Ascending aorta (tissue), 2 donors: ENCODE measurements at regions not wholly inside any gene's neighbourhood (a gene's known extent, or its start where the extent isn't known, plus 50 kb on each side); places are given as distances from the start of the nearest gene placed in this dataset.
A peak's percentile ranks its signal among the peaks of the same experiment; 100 is the strongest.

Source experiments
- DNase-seq, 2 donors: peaks; one replicate each; pipeline ENCODE4 v3.0.0-alpha.2; 2019; ENCODE audit warnings: low spot score in 2 of 2
- H3K27ac ChIP-seq, 2 donors: fragments of 200-600 bp; sonication (generic); one replicate each; pipeline ENCODE4 v1.5.1; 2016 to 2017; ENCODE audit warnings: mild to moderate bottlenecking in 1 of 2
- H3K27me3 ChIP-seq: fragments of 200-600 bp; sonication (generic); one replicate; pipeline ENCODE4 v1.5.1; 2017
- H3K36me3 ChIP-seq, 2 donors: fragments of 200-600 bp; sonication (generic); one replicate each; pipeline ENCODE4 v1.5.1; 2016
- H3K4me1 ChIP-seq, 2 donors: fragments of 200-600 bp; sonication (generic); one replicate each; pipeline ENCODE4 v1.5.1; 2016 to 2017; ENCODE audit warnings: mild to moderate bottlenecking in 1 of 2
- H3K4me3 ChIP-seq, 2 donors: fragments of 200-600 bp; sonication (generic); one replicate each; pipeline ENCODE4 v1.5.1; 2016 to 2017; ENCODE audit warnings: mild to moderate bottlenecking in 1 of 2
- H3K9me3 ChIP-seq, 2 donors: fragments of 200-600 bp; sonication (generic); one replicate each; pipeline ENCODE4 v1.5.1; 2016
- intact Hi-C: fragments of 100-400 bp; cut with DNase I; formaldehyde crosslinking; loops from one replicate; pipeline ENCODE4 v1.15.1; 2023
- TF ChIP-seq, protein P1 (sequence below), 3 experiments: fragments of 200-600 bp in 2 of 3; fragments of 450-650 bp in 1 of 3; sonication (generic) in 2 of 3; IDR thresholded peaks; one replicate each; pipeline ENCODE4 v1.5.1; 2016 to 2019; ENCODE audit warnings: antibody characterized with exemption in 3 of 3, mild to moderate bottlenecking in 1 of 3, moderate library complexity in 1 of 3

DNA sequence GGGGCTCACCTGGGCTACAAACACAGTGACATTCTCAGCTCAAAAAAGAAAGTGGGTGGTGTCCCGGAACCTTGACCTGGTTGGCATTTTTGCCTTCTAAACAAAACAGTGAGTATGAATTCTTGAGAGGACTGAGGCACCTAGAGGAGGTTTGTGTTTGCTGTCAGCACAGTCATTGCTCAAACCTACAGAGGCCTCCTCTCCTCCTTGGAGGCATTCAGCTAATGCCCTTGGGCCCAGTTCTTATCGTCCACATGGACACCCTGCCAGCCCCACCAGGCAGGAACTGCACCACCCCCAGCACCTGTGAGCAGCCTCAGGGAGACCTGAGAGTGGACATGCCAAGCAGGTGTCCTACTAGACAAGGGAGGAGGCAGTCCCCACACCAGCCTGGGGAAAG, 156.7 kb downstream of the SYK start:
- H3K4me3 ChIP-seq, result no peak overlapping the region
- peaks cover 2 to 11% of the 10 kb centered on the region in 2 donors for H3K4me1 ChIP-seq
- no peak overlapping the region for H3K27ac ChIP-seq
- H3K36me3 ChIP-seq, result peaks cover 0 to 4% of the 10 kb centered on the region in 2 donors
- intact Hi-C loops, result no loop called here
- TF ChIP-seq, protein P1, sequence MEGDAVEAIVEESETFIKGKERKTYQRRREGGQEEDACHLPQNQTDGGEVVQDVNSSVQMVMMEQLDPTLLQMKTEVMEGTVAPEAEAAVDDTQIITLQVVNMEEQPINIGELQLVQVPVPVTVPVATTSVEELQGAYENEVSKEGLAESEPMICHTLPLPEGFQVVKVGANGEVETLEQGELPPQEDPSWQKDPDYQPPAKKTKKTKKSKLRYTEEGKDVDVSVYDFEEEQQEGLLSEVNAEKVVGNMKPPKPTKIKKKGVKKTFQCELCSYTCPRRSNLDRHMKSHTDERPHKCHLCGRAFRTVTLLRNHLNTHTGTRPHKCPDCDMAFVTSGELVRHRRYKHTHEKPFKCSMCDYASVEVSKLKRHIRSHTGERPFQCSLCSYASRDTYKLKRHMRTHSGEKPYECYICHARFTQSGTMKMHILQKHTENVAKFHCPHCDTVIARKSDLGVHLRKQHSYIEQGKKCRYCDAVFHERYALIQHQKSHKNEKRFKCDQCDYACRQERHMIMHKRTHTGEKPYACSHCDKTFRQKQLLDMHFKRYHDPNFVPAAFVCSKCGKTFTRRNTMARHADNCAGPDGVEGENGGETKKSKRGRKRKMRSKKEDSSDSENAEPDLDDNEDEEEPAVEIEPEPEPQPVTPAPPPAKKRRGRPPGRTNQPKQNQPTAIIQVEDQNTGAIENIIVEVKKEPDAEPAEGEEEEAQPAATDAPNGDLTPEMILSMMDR (IDR thresholded peaks at IDR 0.05), result no peak
- no peak for DNase-seq
- no peaks in the 10 kb centered on the region for H3K27me3 ChIP-seq
- H3K9me3 ChIP-seq, result peaks cover 0 to 4% of the 10 kb centered on the region in 2 donors

GRCh38 chr9:90960941-90961340, 159.3 kb downstream of the SYK start:
- Histone ChIP-seq H3K9me3 (peaks cover 0 to 4% of the 10 kb centered on the region in 2 donors), H3K4me3 (no peak overlapping the region), H3K27me3 (no peaks in the 10 kb centered on the region), H3K27ac (peak overlapping the region in 1 of 2 donors; percentile 46), H3K4me1 (peaks cover 2 to 13% of the 10 kb centered on the region in 2 donors), H3K36me3 (no peaks in the 10 kb centered on the region)
- TF ChIP-seq, protein P1 (IDR thresholded peaks at IDR 0.05), result no peak
- intact Hi-C loops, result loop anchor here (1.0 to 10.0 kb wide), 6 partner anchors 40 to 956 kb away; partner anchors contain the start of gene AUH
- DNase-seq, result peak in 1 of 2 donors; percentile 66

- DNase-seq, result peak in 1 of 2 donors; percentile 69
- no peaks in the 10 kb centered on the region for H3K36me3 ChIP-seq
- H3K4me3 ChIP-seq, result no peak overlapping the region
- TF ChIP-seq, protein P1 (IDR thresholded peaks at IDR 0.05), result no peak
- intact Hi-C loops, result loop anchor here (1.0 to 10.0 kb wide), 6 partner anchors 40 to 957 kb away; partner anchors contain the start of gene AUH
- peak overlapping the region; percentile 27 to 64 for H3K27ac ChIP-seq
- H3K9me3 ChIP-seq, result peaks cover 0 to 4% of the 10 kb centered on the region in 2 donors
- no peaks in the 10 kb centered on the region for H3K27me3 ChIP-seq
- H3K4me1 ChIP-seq, result peaks cover 6 to 17% of the 10 kb centered on the region in 2 donors
Measured at GRCh38 chr9:90961375-90961774, 159.8 kb downstream of the SYK start.

- Histone ChIP-seq H3K4me1 (peaks cover 6 to 17% of the 10 kb centered on the region in 2 donors), H3K9me3 (no peaks in the 10 kb centered on the region), H3K27ac (peak overlapping the region; percentile 82 to 93), H3K36me3 (no peaks in the 10 kb centered on the region), H3K4me3 (peak overlapping the region; percentile 20 to 58), H3K27me3 (no peaks in the 10 kb centered on the region)
- DNase-seq, result peak in 1 of 2 donors; percentile 83
- TF ChIP-seq, protein P1 (IDR thresholded peaks at IDR 0.05), result peak; percentile 32 to 42 (median 33)
- intact Hi-C loops, result loop anchor here (1.0 to 10.0 kb wide), 6 partner anchors 138 to 960 kb away; partner anchors contain the start of gene AUH
Measured at GRCh38 chr9:90964101-90965020, 162.7 kb downstream of the SYK start.

DNA sequence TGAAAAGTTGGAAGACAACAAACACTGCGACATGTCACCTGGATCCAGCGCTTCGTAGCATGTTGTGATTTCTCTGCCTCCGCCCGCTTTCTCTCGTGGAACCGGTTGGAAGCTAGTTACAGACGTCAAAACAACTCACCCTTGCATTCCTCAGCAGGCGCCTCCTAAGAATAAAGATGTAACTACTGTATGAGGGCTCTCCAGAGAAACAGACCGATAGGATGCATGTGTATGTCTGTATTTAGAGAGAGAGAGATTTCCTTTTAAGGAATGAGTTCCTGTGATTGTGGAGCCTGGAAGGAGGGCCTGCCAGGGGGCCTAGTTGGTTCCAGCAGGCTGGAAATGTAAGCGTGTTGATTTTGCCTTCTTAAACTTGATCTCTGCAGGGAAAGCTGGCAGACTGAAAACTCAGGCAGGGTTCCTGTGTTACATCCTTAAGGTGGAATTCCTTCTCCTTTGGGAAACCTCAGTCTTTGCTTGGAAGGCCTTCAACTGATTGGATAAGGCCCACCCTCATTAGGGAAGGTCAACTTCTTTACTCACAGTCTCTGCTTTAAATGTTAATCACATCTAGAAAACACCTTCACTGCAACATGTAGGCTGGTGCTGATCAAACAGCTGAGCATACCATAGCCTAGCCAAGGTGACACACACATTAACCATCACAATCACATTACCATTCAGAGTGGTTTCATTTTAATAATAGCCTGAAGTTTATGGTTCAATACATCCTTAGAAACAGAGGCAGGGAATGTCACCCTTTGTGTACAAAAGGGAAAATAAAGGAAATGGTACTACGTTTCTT, 163.8 kb downstream of the SYK start:
- no peaks in the 10 kb centered on the region for H3K27me3 ChIP-seq
- no peaks in the 10 kb centered on the region for H3K36me3 ChIP-seq
- peaks cover 6 to 21% of the 10 kb centered on the region in 2 donors for H3K4me1 ChIP-seq
- intact Hi-C loops, result loop anchor here (10.0 kb wide), 1 partner anchor 961 kb away; no protein-coding TSS in a partner anchor
- peak overlapping the region; percentile 20 to 58 for H3K4me3 ChIP-seq
- DNase-seq, result no peak
- TF ChIP-seq, protein P1 (IDR thresholded peaks at IDR 0.05), result no peak
- no peaks in the 10 kb centered on the region for H3K9me3 ChIP-seq
- H3K27ac ChIP-seq, result peak overlapping the region; percentile 82 to 93
